DND-41 (cell line): ENCODE measurements at regions not wholly inside any gene's neighbourhood (a gene's known extent, or its start where the extent isn't known, plus 50 kb on each side); places are given as distances from the start of the nearest gene placed in this dataset.

Source experiments
- ATAC-seq: fragments of 200-7000 bp; cut with Tn5 transposase; 3 replicates; pipeline ENCODE4 v1.9.1; 2021; ENCODE audit warnings: low read depth; ENCODE audit not compliant: insufficient read depth
- DNase-seq: peaks from one replicate; pipeline ENCODE4 v3.0.0-alpha.2; 2020
- H2AFZ ChIP-seq: 2 replicates; pipeline ENCODE4 v1.6.0; 2012; ENCODE audit warnings: low read depth, low read length
- H3K27ac ChIP-seq: 2 replicates; pipeline ENCODE4 v1.5.1; 2012; ENCODE audit warnings: low read length, inconsistent platforms
- H3K27me3 ChIP-seq: fragments of 200-600 bp; sonication (generic); 2 replicates; pipeline ENCODE4 v1.6.0; 2012; ENCODE audit warnings: low read length, mild to moderate bottlenecking, inconsistent platforms; ENCODE audit not compliant: insufficient read depth, poor library complexity
- H3K36me3 ChIP-seq: 2 replicates; pipeline ENCODE4 v1.5.1; 2012; ENCODE audit warnings: low read length, inconsistent platforms; ENCODE audit not compliant: insufficient read depth
- H3K4me1 ChIP-seq: 2 replicates; pipeline ENCODE4 v1.5.1; 2012; ENCODE audit warnings: mild to moderate bottlenecking, low read length; ENCODE audit not compliant: insufficient read depth
- H3K4me2 ChIP-seq: 2 replicates; pipeline ENCODE4 v1.6.0; 2012; ENCODE audit warnings: mild to moderate bottlenecking, moderate library complexity, low read length, inconsistent platforms; ENCODE audit not compliant: insufficient read depth
- H3K4me3 ChIP-seq, 2 experiments: fragments of 200-600 bp in 1 of 2; shearing (Covaris generic) in 1 of 2; 2 replicates each; pipeline ENCODE4 v1.5.1; 2012 to 2016; ENCODE audit warnings: inconsistent platforms in 2 of 2, low read length in 2 of 2, mild to moderate bottlenecking in 2 of 2, low read depth in 1 of 2, moderate library complexity in 1 of 2
- H3K79me2 ChIP-seq: 2 replicates; pipeline ENCODE4 v1.6.0; 2012; ENCODE audit warnings: low read length, inconsistent platforms; ENCODE audit not compliant: insufficient read depth
- H3K9ac ChIP-seq: 2 replicates; pipeline ENCODE4 v1.6.0; 2012; ENCODE audit warnings: low read depth, mild to moderate bottlenecking, inconsistent platforms, low read length, moderate library complexity
- H3K9me3 ChIP-seq: 2 replicates; pipeline ENCODE4 v1.5.1; 2012; ENCODE audit warnings: low read length, moderate library complexity, mild to moderate bottlenecking, inconsistent platforms; ENCODE audit not compliant: insufficient read depth, severe bottlenecking
- H4K20me1 ChIP-seq: 2 replicates; pipeline ENCODE4 v1.6.0; 2012; ENCODE audit warnings: low read length; ENCODE audit not compliant: insufficient read depth
- EZH2 ChIP-seq: IDR thresholded peaks from 3 replicates; pipeline ENCODE4 v1.6.1; 2012; ENCODE audit warnings: borderline replicate concordance, low read depth, mild to moderate bottlenecking, moderate library complexity, low read length, inconsistent platforms; ENCODE audit not compliant: severe bottlenecking
- TF ChIP-seq, protein P1 (sequence below): IDR thresholded peaks from 2 replicates; pipeline ENCODE4 v1.5.1; 2012; ENCODE audit warnings: borderline replicate concordance, low read length, moderate library complexity, mild to moderate bottlenecking; ENCODE audit not compliant: poor library complexity, severe bottlenecking; ENCODE audit errors: extremely low read depth

DNA sequence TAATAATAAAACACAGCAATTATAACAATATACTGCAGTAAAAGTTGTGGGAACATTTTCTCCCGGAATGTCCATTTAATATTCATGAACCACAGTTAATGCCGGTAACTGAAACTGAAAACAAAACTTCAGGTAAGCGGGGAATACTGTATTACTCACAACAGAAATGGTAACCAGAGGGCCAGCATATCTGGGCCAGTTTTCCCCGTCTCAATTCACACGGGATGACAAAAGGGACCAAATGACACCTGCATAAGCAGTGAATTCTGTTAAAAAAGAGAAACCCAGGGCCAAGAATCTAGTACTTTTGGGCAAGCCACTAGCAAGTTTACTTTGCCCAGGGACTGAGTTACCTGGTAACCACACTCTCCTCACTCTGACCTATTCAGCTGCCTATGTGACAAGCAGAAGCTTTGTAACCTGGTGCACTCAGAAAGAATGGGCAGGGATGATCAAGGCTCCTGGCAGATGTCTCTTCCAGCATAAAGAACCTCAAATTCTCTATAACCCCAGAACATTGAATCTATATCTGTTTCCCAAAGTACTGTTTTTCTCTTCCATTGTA, 1171.2 kb downstream of the DIAPH3 start:
- Histone ChIP-seq H2AFZ (no peak overlapping the region), H3K9ac (no peak overlapping the region), H4K20me1 (no peaks in the 10 kb centered on the region), H3K9me3 (no peaks in the 10 kb centered on the region), H3K4me2 (no peak overlapping the region), H3K4me1 (no peaks in the 10 kb centered on the region), H3K4me3 (no peak overlapping the region), H3K79me2 (no peaks in the 10 kb centered on the region), H3K36me3 (no peaks in the 10 kb centered on the region), H3K27me3 (no peaks in the 10 kb centered on the region), H3K27ac (no peak overlapping the region)
- DNase-seq (no peak), ATAC-seq (no peak)
- TF ChIP-seq EZH2 = no peak
- TF ChIP-seq, protein P1, sequence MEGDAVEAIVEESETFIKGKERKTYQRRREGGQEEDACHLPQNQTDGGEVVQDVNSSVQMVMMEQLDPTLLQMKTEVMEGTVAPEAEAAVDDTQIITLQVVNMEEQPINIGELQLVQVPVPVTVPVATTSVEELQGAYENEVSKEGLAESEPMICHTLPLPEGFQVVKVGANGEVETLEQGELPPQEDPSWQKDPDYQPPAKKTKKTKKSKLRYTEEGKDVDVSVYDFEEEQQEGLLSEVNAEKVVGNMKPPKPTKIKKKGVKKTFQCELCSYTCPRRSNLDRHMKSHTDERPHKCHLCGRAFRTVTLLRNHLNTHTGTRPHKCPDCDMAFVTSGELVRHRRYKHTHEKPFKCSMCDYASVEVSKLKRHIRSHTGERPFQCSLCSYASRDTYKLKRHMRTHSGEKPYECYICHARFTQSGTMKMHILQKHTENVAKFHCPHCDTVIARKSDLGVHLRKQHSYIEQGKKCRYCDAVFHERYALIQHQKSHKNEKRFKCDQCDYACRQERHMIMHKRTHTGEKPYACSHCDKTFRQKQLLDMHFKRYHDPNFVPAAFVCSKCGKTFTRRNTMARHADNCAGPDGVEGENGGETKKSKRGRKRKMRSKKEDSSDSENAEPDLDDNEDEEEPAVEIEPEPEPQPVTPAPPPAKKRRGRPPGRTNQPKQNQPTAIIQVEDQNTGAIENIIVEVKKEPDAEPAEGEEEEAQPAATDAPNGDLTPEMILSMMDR = no peak

DNA sequence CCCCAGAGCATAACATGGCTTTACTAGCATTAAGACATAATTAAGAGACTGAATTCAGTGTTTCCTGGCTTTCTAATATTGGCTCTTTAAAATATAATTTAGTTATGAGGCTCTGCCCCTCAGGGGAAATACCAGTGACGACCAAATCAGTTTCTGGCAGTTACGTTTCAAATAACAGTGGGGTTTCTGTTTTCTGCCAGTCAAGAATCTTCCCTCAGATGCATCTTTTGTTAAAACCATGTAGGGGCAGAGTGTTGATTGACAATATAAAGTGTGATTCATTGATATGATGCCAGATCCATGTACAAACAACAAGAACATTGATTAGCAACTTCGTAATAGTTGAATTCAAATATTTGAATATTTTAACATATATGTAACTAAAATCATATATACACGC, 1169.7 kb downstream of the DIAPH3 start:
- H3K79me2 ChIP-seq = no peaks in the 10 kb centered on the region
- no peaks in the 10 kb centered on the region for H3K4me1 ChIP-seq
- H3K4me3 ChIP-seq = no peak overlapping the region

DNA sequence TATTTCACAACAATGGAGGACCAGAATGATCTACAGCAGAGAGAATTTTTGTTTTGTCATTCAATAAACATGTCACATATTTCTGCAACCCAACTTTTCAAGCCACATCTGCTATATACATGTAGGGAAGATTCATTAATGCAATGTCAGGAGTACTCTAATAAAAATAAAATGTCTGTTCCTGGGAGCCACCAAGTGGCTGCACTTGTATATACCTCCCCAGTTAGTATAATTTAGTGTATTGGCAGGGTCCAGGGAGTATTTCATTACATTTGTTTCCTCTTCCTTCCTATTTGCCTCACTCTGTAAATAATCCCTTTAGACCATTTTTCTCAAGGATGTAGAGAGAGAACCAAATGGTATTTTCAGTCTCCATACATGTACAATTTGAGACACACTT, 1169.0 kb downstream of the DIAPH3 start:
- H3K4me2 ChIP-seq = no peak overlapping the region
- ATAC-seq = no peak
- H3K27me3 ChIP-seq = no peaks in the 10 kb centered on the region
- no peaks in the 10 kb centered on the region for H3K36me3 ChIP-seq
- no peaks in the 10 kb centered on the region for H3K79me2 ChIP-seq
- no peaks in the 10 kb centered on the region for H4K20me1 ChIP-seq
- no peaks in the 10 kb centered on the region for H3K9me3 ChIP-seq
- H3K27ac ChIP-seq = no peak overlapping the region
- no peak overlapping the region for H3K9ac ChIP-seq
- no peak overlapping the region for H3K4me3 ChIP-seq
- H3K4me1 ChIP-seq = no peaks in the 10 kb centered on the region
- no peak for TF ChIP-seq EZH2
- TF ChIP-seq, protein P1 = no peak
- DNase-seq = no peak
- no peak overlapping the region for H2AFZ ChIP-seq

More for the DNA sequence above, 1169.7 kb downstream of the DIAPH3 start:
- TF ChIP-seq, protein P1 = no peak
- TF ChIP-seq EZH2 = no peak
- Histone ChIP-seq H4K20me1 (no peaks in the 10 kb centered on the region), H3K36me3 (no peaks in the 10 kb centered on the region), H3K9me3 (no peaks in the 10 kb centered on the region), H3K27ac (no peak overlapping the region), H2AFZ (no peak overlapping the region), H3K27me3 (no peaks in the 10 kb centered on the region), H3K9ac (no peak overlapping the region), H3K4me2 (no peak overlapping the region)
- DNase-seq (no peak), ATAC-seq (no peak)
